Chondrocyte (in vitro differentiated cells): ENCODE measurements at regions not wholly inside any gene's neighbourhood (a gene's known extent, or its start where the extent isn't known, plus 50 kb on each side); places are given as distances from the start of the nearest gene placed in this dataset.

ENCODE experiments used
- DNase-seq: peaks from one replicate; pipeline ENCODE4 v3.0.0; 2021; ENCODE audit warnings: mixed read lengths, low spot score
- H3K27ac Mint-ChIP-seq: one replicate; pipeline ENCODE4 v1.8.0; 2021; ENCODE audit warnings: mild to moderate bottlenecking, moderate library complexity, mixed read lengths; ENCODE audit not compliant: unreplicated experiment
- H3K27me3 Mint-ChIP-seq: 2 replicates; pipeline ENCODE4 v1.8.0; 2021; ENCODE audit warnings: low read depth, mixed read lengths
- H3K36me3 Mint-ChIP-seq: 2 replicates; pipeline ENCODE4 v1.8.0; 2021; ENCODE audit warnings: low read depth, mixed read lengths
- H3K4me1 Mint-ChIP-seq: 2 replicates; pipeline ENCODE4 v1.8.0; 2021; ENCODE audit warnings: low read depth, mild to moderate bottlenecking, mixed read lengths
- H3K4me3 Mint-ChIP-seq: one replicate; pipeline ENCODE4 v1.8.0; 2021; ENCODE audit warnings: mild to moderate bottlenecking, moderate library complexity, mixed read lengths; ENCODE audit not compliant: unreplicated experiment
- H3K9me3 Mint-ChIP-seq: 2 replicates; pipeline ENCODE4 v1.8.0; 2021; ENCODE audit warnings: low read depth, mixed read lengths
- TF ChIP-seq, protein P1 (sequence below): fragments of 200-600 bp; sonication (generic); IDR thresholded peaks from 2 replicates; pipeline ENCODE4 v1.5.0; 2021; ENCODE audit warnings: antibody characterized with exemption, mild to moderate bottlenecking, moderate library complexity

- no peak overlapping the region for H3K4me3 Mint-ChIP-seq
- peaks cover 4% of the 10 kb centered on the region for H3K36me3 Mint-ChIP-seq
- no peaks in the 10 kb centered on the region for H3K27me3 Mint-ChIP-seq
- no peaks in the 10 kb centered on the region for H3K9me3 Mint-ChIP-seq
- TF ChIP-seq, protein P1, sequence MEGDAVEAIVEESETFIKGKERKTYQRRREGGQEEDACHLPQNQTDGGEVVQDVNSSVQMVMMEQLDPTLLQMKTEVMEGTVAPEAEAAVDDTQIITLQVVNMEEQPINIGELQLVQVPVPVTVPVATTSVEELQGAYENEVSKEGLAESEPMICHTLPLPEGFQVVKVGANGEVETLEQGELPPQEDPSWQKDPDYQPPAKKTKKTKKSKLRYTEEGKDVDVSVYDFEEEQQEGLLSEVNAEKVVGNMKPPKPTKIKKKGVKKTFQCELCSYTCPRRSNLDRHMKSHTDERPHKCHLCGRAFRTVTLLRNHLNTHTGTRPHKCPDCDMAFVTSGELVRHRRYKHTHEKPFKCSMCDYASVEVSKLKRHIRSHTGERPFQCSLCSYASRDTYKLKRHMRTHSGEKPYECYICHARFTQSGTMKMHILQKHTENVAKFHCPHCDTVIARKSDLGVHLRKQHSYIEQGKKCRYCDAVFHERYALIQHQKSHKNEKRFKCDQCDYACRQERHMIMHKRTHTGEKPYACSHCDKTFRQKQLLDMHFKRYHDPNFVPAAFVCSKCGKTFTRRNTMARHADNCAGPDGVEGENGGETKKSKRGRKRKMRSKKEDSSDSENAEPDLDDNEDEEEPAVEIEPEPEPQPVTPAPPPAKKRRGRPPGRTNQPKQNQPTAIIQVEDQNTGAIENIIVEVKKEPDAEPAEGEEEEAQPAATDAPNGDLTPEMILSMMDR: no peak
- no peak for DNase-seq
- H3K27ac Mint-ChIP-seq: no peak overlapping the region
- H3K4me1 Mint-ChIP-seq: peaks cover 11% of the 10 kb centered on the region
Measured at GRCh38 chr2:212843409-212844199, 305.0 kb upstream of the ERBB4 start.

DNA sequence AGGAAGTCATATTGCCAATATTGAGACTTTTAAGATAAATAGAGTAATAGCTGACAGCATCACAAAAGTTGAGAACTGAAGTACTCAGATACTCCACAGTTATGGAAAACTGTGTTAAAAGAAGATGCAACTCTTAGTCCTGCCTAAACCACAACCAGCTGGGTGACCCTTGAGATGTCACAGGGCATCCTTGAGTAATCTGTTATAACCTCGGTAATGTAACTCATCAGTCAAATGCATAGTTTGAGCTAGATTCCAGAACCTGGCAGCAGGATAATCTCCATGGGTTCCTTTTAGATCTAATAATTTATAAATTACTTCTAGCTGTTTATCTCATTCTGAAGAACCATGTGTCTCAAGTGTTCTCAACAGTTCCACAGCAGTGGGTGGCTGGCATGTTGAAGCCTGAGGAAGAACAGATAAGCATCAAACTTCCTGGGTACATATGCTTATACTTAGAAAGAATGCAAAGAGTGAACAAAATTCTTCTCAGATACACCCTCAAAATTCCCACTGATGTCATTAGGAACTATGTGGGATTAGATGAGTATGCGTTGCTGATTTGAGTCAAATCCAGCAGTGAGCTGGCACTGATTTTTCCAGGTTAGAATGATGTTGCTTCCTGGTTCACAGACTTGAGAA is 304.1 kb upstream of the ERBB4 start:
- Mint-ChIP-seq H3K36me3 (peaks cover 4% of the 10 kb centered on the region), H3K27ac (no peak overlapping the region), H3K27me3 (no peaks in the 10 kb centered on the region), H3K4me1 (peaks cover 11% of the 10 kb centered on the region), H3K4me3 (no peak overlapping the region), H3K9me3 (no peaks in the 10 kb centered on the region)
- TF ChIP-seq, protein P1: no peak
- no peak for DNase-seq

- H3K36me3 Mint-ChIP-seq: peaks cover 4% of the 10 kb centered on the region
- TF ChIP-seq, protein P1: no peak
- H3K27ac Mint-ChIP-seq: no peak overlapping the region
- H3K27me3 Mint-ChIP-seq: no peaks in the 10 kb centered on the region
- H3K4me3 Mint-ChIP-seq: no peak overlapping the region
- no peak for DNase-seq
- H3K9me3 Mint-ChIP-seq: no peaks in the 10 kb centered on the region
- peaks cover 11% of the 10 kb centered on the region for H3K4me1 Mint-ChIP-seq
Measured at GRCh38 chr2:212841460-212841859, 302.9 kb upstream of the ERBB4 start.

GRCh38 chr2:212832211-212833195 is 293.9 kb upstream of the ERBB4 start:
- H3K27me3 Mint-ChIP-seq: no peaks in the 10 kb centered on the region
- no peak overlapping the region for H3K27ac Mint-ChIP-seq
- no peaks in the 10 kb centered on the region for H3K9me3 Mint-ChIP-seq
- H3K4me1 Mint-ChIP-seq: no peaks in the 10 kb centered on the region
- TF ChIP-seq, protein P1: no peak
- no peak overlapping the region for H3K4me3 Mint-ChIP-seq
- H3K36me3 Mint-ChIP-seq: peaks cover 1% of the 10 kb centered on the region
- peak; percentile 93 for DNase-seq
